ENCODE measurements at regions not wholly inside any gene's neighbourhood (a gene's known extent, or its start where the extent isn't known, plus 50 kb on each side); places are given as distances from the start of the nearest gene placed in this dataset.

DNA sequence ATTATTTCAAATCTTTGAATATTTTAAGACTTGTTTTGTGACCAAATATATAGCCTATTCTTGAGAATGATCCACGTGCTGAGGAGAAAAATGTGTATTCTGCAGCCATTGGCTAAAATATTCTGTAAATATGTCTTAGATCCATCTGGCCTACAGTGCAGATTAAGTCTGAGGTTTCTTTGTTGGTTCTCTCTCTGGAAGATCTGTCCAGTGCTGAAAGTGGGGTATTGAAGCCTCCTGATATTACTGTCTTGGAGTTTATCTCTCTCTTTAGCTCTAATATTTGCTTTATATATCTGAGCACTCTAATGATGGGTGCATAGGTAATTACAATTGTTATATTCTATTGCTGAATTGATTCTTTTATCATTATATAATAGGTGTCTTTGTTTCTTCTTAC lies 617.4 kb upstream of the LRFN5 start:
- no peak for TF ChIP-seq POLR2A (IDR thresholded peaks at IDR 0.05)
- TF ChIP-seq, protein P1, sequence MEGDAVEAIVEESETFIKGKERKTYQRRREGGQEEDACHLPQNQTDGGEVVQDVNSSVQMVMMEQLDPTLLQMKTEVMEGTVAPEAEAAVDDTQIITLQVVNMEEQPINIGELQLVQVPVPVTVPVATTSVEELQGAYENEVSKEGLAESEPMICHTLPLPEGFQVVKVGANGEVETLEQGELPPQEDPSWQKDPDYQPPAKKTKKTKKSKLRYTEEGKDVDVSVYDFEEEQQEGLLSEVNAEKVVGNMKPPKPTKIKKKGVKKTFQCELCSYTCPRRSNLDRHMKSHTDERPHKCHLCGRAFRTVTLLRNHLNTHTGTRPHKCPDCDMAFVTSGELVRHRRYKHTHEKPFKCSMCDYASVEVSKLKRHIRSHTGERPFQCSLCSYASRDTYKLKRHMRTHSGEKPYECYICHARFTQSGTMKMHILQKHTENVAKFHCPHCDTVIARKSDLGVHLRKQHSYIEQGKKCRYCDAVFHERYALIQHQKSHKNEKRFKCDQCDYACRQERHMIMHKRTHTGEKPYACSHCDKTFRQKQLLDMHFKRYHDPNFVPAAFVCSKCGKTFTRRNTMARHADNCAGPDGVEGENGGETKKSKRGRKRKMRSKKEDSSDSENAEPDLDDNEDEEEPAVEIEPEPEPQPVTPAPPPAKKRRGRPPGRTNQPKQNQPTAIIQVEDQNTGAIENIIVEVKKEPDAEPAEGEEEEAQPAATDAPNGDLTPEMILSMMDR (IDR thresholded peaks at IDR 0.05) = no peak
